ENCODE measurements at regions not wholly inside any gene's neighbourhood (a gene's known extent, or its start where the extent isn't known, plus 50 kb on each side); places are given as distances from the start of the nearest gene placed in this dataset.

- no peak for TF ChIP-seq TRIM22 (IDR thresholded peaks at IDR 0.05)
These were observed 204.4 kb upstream of the LINGO1 start (continued) for GRCh38 chr15:77836906-77837648.

- no peak overlapping the region for H3K27ac ChIP-seq (ENCODE audit: extremely low read length, insufficient read depth, low read length)
- FAIRE-seq, result no peak
- ChIA-PET CTCF (ENCODE audit: low intra/inter-chr PET ratio, low total read pairs) (no interaction called here), POLR2A (no interaction called here)
- no TSS peak for BruUV-seq (replicated peaks)
- intact Hi-C loops (cut with micrococcal nuclease; ENCODE audit: unreplicated experiment) (no loop called here), in situ Hi-C loops (cut with HindIII; ENCODE audit: extremely low pct_ligation_motif_present, low pct_unique_long_range_greater_than_20kb) (no loop called here)
- H3K9me3 ChIP-seq (ENCODE audit: low read length), result no peaks in the 10 kb centered on the region
- H3K36me3 ChIP-seq (replicated peaks in 1 of 2; ENCODE audit: control insufficient read depth in 1 of 2, insufficient read depth in 2 of 2, low read length in 2 of 2), result no peaks in the 10 kb centered on the region
- peak; percentile 42; the same call in 2 of the 3 replicates for ATAC-seq
- no peak overlapping the region for H3K9ac ChIP-seq (ENCODE audit: insufficient read depth, low read depth, low read length)
- DNase-seq (ENCODE audit: low spot score), result no peak
- H3K27me3 ChIP-seq (ENCODE audit: control insufficient read depth in 1 of 2, insufficient read depth in 2 of 2, low read length in 2 of 2), result peaks cover 0 to 26% of the 10 kb centered on the region in 2 experiments; a peak in 2 of 5 replicates
- no peak overlapping the region for H2AFZ ChIP-seq (ENCODE audit: low read length)
- no peaks in the 10 kb centered on the region for H3K79me2 ChIP-seq (ENCODE audit: insufficient read depth, low read length)
- H4K20me1 ChIP-seq (ENCODE audit: insufficient read depth, low read length), result no peaks in the 10 kb centered on the region
- H3K4me1 ChIP-seq (ENCODE audit: insufficient read depth, low read length), result no peaks in the 10 kb centered on the region
- WGBS (ENCODE audit: low lambda C conversion rate), result 7% methylated on average over 5 of the region's 6 CpGs
- no peak overlapping the region for H3K4me3 ChIP-seq (replicated peaks in 1 of 3; ENCODE audit: insufficient read depth in 1 of 3, low read depth in 2 of 3, low read length in 3 of 3)
- no peak overlapping the region for H3K4me2 ChIP-seq (ENCODE audit: low read depth, low read length)
- TF ChIP-seq NPAS2 (CRISPR knock-in tag; IDR thresholded peaks at IDR 0.05; ENCODE audit: borderline replicate concordance), result no peak
- no peak for TF ChIP-seq ZNF720 (CRISPR knock-in tag; IDR thresholded peaks at IDR 0.05)
- no peak for TF ChIP-seq BRF2 (CRISPR knock-in tag; IDR thresholded peaks at IDR 0.05)
- no peak for TF ChIP-seq MIER2 (CRISPR knock-in tag; IDR thresholded peaks at IDR 0.05)
- no peak for TF ChIP-seq REXO4 (CRISPR knock-in tag; IDR thresholded peaks at IDR 0.05; ENCODE audit: borderline replicate concordance)
- no peak for TF ChIP-seq ZNF776 (CRISPR knock-in tag; IDR thresholded peaks at IDR 0.05)
- TF ChIP-seq TBX3 (IDR thresholded peaks at IDR 0.05; ENCODE audit: borderline replicate concordance), result no peak
- TF ChIP-seq HNRNPL (IDR thresholded peaks at IDR 0.05; ENCODE audit: low read depth, low read length), result no peak
- no peak for TF ChIP-seq CBX5 (CRISPR knock-in tag; IDR thresholded peaks at IDR 0.05; ENCODE audit: borderline replicate concordance)
- TF ChIP-seq KAT8 (CRISPR knock-in tag; IDR thresholded peaks at IDR 0.05), result no peak
- peak; percentile 95 for TF ChIP-seq RFXAP (CRISPR knock-in tag; IDR thresholded peaks at IDR 0.05; ENCODE audit: borderline replicate concordance)
- TF ChIP-seq ZNF143 (CRISPR knock-in tag; IDR thresholded peaks at IDR 0.05), result no peak
- TF ChIP-seq NCOA1 (CRISPR knock-in tag; IDR thresholded peaks at IDR 0.05), result no peak
- no peak for TF ChIP-seq ZSCAN20 (CRISPR knock-in tag; IDR thresholded peaks at IDR 0.05; ENCODE audit: borderline replicate concordance)
- no peak for TF ChIP-seq GLMP (CRISPR knock-in tag; IDR thresholded peaks at IDR 0.05; ENCODE audit: borderline replicate concordance)
- no peak for TF ChIP-seq SKI (IDR thresholded peaks at IDR 0.05; ENCODE audit: partially characterized antibody)
- TF ChIP-seq NFYC (CRISPR knock-in tag; IDR thresholded peaks at IDR 0.05), result peak; percentile 43; the same call in 1 of the 2 replicates
- TF ChIP-seq ZFP90 (CRISPR knock-in tag; IDR thresholded peaks at IDR 0.05; ENCODE audit: borderline replicate concordance), result no peak
- TF ChIP-seq ADNP (CRISPR knock-in tag; IDR thresholded peaks at IDR 0.05), result no peak
- no peak for TF ChIP-seq ZNF546 (CRISPR knock-in tag; conservative IDR thresholded peaks at IDR 0.05)
- TF ChIP-seq TEAD3 (CRISPR knock-in tag; optimal IDR thresholded peaks at IDR 0.05; ENCODE audit: borderline replicate concordance), result no peak
These were observed 203.5 kb upstream of the LINGO1 start for GRCh38 chr15:77836121-77836692.
